ENCODE measurements at regions not wholly inside any gene's neighbourhood (a gene's known extent, or its start where the extent isn't known, plus 50 kb on each side); places are given as distances from the start of the nearest gene placed in this dataset.

DNA sequence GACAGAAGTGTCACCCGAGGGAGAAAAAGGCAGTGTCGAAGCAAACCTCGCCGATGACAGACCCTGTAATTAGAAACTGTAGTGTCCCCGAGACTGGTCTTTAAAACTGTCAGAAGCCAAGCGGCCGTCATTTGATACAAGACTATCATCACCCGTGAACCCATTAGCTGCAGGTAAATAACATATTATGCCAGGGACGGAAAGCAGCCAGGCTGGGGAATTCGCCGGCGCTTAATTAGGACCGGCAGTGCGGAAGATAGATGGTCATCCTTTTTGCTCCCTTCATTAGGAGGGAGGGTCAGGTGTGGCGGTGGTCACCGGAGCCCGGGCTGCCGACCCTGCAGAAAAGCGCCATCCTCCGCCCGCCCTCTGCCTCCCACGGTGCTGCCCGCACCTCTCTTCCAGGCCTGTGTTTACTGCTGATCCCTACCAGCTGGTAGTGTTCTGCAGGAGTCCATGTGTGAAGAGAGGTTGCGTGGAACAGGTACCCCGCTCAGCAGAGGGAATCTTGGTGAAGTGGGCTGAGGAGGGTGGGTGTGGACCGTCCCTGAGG is 109.4 kb upstream of the GSE1 start:
- H3K27ac Mint-ChIP-seq (ENCODE audit: unreplicated experiment) = no peak overlapping the region
- TF ChIP-seq, protein P1, sequence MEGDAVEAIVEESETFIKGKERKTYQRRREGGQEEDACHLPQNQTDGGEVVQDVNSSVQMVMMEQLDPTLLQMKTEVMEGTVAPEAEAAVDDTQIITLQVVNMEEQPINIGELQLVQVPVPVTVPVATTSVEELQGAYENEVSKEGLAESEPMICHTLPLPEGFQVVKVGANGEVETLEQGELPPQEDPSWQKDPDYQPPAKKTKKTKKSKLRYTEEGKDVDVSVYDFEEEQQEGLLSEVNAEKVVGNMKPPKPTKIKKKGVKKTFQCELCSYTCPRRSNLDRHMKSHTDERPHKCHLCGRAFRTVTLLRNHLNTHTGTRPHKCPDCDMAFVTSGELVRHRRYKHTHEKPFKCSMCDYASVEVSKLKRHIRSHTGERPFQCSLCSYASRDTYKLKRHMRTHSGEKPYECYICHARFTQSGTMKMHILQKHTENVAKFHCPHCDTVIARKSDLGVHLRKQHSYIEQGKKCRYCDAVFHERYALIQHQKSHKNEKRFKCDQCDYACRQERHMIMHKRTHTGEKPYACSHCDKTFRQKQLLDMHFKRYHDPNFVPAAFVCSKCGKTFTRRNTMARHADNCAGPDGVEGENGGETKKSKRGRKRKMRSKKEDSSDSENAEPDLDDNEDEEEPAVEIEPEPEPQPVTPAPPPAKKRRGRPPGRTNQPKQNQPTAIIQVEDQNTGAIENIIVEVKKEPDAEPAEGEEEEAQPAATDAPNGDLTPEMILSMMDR (IDR thresholded peaks at IDR 0.05) = no peak
- no peak for DNase-seq (ENCODE audit: low spot score)
- no peaks in the 10 kb centered on the region for H3K9me3 Mint-ChIP-seq (ENCODE audit: low read depth)
- no peaks in the 10 kb centered on the region for H3K36me3 Mint-ChIP-seq (ENCODE audit: low read depth)
- no peaks in the 10 kb centered on the region for H3K4me1 Mint-ChIP-seq (ENCODE audit: low read depth)
- H3K4me3 Mint-ChIP-seq (ENCODE audit: unreplicated experiment) = no peak overlapping the region
- peaks cover 2% of the 10 kb centered on the region for H3K27me3 Mint-ChIP-seq (ENCODE audit: low read depth)

DNA sequence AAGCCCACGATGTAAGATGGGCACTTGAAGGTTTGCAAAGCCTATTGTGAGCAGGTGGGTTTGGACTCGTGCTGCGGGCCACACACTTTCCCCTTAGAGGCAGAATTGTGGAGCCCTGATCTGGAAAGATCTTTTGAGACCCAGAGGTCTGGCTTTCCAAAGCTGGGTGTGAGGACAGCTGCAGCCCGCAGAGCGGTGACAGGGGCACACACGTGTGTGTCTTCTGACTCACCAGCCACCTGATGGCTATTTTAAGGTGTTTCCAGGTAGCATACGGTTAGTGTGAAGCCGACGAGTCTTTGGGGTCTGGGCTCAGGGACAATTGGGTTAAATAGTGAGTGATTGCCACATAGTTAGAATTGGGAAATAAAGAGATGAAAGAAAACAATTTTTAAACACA is 108.9 kb upstream of the GSE1 start:
- DNase-seq (ENCODE audit: low spot score) = no peak
- Mint-ChIP-seq H3K36me3 (ENCODE audit: low read depth) (no peaks in the 10 kb centered on the region), H3K4me3 (ENCODE audit: unreplicated experiment) (no peak overlapping the region), H3K4me1 (ENCODE audit: low read depth) (no peaks in the 10 kb centered on the region), H3K27ac (ENCODE audit: unreplicated experiment) (no peak overlapping the region), H3K27me3 (ENCODE audit: low read depth) (peaks cover 5% of the 10 kb centered on the region), H3K9me3 (ENCODE audit: low read depth) (no peaks in the 10 kb centered on the region)
- TF ChIP-seq, protein P1 (IDR thresholded peaks at IDR 0.05) = no peak

DNA sequence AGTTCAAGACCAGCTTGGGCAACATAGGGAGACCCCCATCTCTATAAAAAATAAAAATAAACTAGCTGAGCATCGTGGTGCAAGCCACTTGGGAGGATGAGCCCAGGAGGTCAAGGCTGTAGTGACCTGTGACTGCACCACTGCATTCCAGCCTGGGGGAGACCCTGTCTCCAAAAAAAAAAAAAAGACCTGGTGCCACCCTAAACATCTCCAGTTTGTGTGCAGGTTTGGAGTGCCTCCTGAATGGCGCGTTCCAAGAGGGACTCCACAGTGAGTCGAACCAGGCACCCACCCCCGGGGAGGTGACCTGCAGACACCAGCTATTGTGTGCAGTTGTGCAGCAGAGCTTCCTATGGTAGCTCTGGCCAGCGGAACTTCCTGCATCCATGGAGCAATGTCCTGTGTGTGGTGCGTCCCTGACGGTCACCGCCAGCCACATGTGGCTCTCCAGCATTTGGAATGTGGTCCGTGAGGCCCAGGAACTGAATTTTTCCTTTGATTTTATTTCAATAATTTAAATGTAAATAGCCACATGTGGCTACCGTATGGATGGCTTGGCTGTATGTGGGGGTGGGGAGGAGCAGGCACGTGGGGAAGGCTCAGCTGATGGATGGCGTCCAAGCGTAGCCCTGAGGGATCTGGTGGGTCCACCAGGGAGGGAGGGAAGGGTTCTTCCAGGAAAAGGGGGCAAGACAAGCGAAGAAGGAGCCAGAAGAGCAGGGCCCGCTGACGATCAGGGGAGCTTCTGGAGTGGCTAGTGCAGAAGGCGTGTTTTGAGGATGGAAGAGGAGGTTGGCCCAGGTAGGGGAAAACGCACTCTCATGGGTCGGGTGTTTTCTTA is 107.1 kb upstream of the GSE1 start:
- H3K36me3 Mint-ChIP-seq (ENCODE audit: low read depth) = no peaks in the 10 kb centered on the region
- H3K4me3 Mint-ChIP-seq (ENCODE audit: unreplicated experiment) = no peak overlapping the region
- H3K9me3 Mint-ChIP-seq (ENCODE audit: low read depth) = no peaks in the 10 kb centered on the region
- peaks cover 5% of the 10 kb centered on the region for H3K27me3 Mint-ChIP-seq (ENCODE audit: low read depth)
- no peak overlapping the region for H3K27ac Mint-ChIP-seq (ENCODE audit: unreplicated experiment)
- DNase-seq (ENCODE audit: low spot score) = no peak
- TF ChIP-seq, protein P1 (IDR thresholded peaks at IDR 0.05) = no peak
- H3K4me1 Mint-ChIP-seq (ENCODE audit: low read depth) = no peaks in the 10 kb centered on the region

DNA sequence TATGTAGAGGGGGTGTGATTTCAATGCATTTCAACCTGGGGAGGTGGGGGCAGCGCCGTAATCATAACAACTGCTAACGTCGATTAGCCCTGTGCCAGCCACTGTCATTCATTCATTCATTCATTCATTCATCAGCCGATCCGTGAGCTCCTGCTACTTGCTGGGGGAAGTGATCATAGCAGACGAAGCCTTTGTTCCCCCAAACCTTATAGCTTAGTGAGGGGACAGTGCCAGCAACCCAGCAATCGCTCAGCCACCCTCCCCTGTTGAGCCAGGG is 106.5 kb upstream of the GSE1 start:
- no peaks in the 10 kb centered on the region for H3K9me3 Mint-ChIP-seq (ENCODE audit: low read depth)
- no peaks in the 10 kb centered on the region for H3K4me1 Mint-ChIP-seq (ENCODE audit: low read depth)
- DNase-seq (ENCODE audit: low spot score) = no peak

DNA sequence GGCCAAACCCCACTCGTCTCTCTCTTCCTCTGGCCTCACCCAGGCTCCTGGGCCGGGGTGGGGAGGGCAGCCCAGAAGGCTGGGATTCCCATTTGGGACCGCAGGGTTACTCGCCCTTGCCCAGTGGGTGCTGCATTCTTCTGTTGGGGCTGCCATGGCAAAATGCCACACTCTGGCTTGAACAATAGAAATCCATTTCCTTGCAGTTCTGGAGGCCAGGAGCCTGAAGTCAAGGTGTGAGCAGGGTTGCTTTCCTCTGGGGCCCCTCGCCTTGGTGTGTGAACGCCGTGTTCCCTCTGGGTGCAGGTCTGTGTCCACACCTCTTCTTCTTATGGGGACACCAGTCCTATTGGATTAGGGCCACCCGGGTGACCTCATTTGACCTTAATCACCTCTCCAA is 105.8 kb upstream of the GSE1 start:
- no peaks in the 10 kb centered on the region for H3K4me1 Mint-ChIP-seq (ENCODE audit: low read depth)
- H3K27ac Mint-ChIP-seq (ENCODE audit: unreplicated experiment) = no peak overlapping the region
- no peak for DNase-seq (ENCODE audit: low spot score)
- no peaks in the 10 kb centered on the region for H3K36me3 Mint-ChIP-seq (ENCODE audit: low read depth)
- H3K9me3 Mint-ChIP-seq (ENCODE audit: low read depth) = no peaks in the 10 kb centered on the region
- TF ChIP-seq, protein P1 (IDR thresholded peaks at IDR 0.05) = no peak
- no peak overlapping the region for H3K4me3 Mint-ChIP-seq (ENCODE audit: unreplicated experiment)
- H3K27me3 Mint-ChIP-seq (ENCODE audit: low read depth) = peaks cover 5% of the 10 kb centered on the region

More for the DNA sequence above, 106.5 kb upstream of the GSE1 start:
- H3K36me3 Mint-ChIP-seq (ENCODE audit: low read depth) = no peaks in the 10 kb centered on the region
- H3K27ac Mint-ChIP-seq (ENCODE audit: unreplicated experiment) = no peak overlapping the region
- no peak overlapping the region for H3K4me3 Mint-ChIP-seq (ENCODE audit: unreplicated experiment)
- H3K27me3 Mint-ChIP-seq (ENCODE audit: low read depth) = peaks cover 5% of the 10 kb centered on the region
- TF ChIP-seq, protein P1 (IDR thresholded peaks at IDR 0.05) = no peak

Measured in chondrocyte (in vitro differentiated cells).